Ascending aorta (tissue), 2 donors: ENCODE measurements at regions not wholly inside any gene's neighbourhood (a gene's known extent, or its start where the extent isn't known, plus 50 kb on each side); places are given as distances from the start of the nearest gene placed in this dataset.

ENCODE experiments used
- DNase-seq, 2 donors: peaks; one replicate each; pipeline ENCODE4 v3.0.0-alpha.2; 2019; ENCODE audit warnings: low spot score in 2 of 2
- H3K27ac ChIP-seq, 2 donors: fragments of 200-600 bp; sonication (generic); one replicate each; pipeline ENCODE4 v1.5.1; 2016 to 2017; ENCODE audit warnings: mild to moderate bottlenecking in 1 of 2
- H3K27me3 ChIP-seq: fragments of 200-600 bp; sonication (generic); one replicate; pipeline ENCODE4 v1.5.1; 2017
- H3K36me3 ChIP-seq, 2 donors: fragments of 200-600 bp; sonication (generic); one replicate each; pipeline ENCODE4 v1.5.1; 2016
- H3K4me1 ChIP-seq, 2 donors: fragments of 200-600 bp; sonication (generic); one replicate each; pipeline ENCODE4 v1.5.1; 2016 to 2017; ENCODE audit warnings: mild to moderate bottlenecking in 1 of 2
- H3K4me3 ChIP-seq, 2 donors: fragments of 200-600 bp; sonication (generic); one replicate each; pipeline ENCODE4 v1.5.1; 2016 to 2017; ENCODE audit warnings: mild to moderate bottlenecking in 1 of 2
- H3K9me3 ChIP-seq, 2 donors: fragments of 200-600 bp; sonication (generic); one replicate each; pipeline ENCODE4 v1.5.1; 2016
- CTCF ChIP-seq, 3 experiments: fragments of 200-600 bp in 2 of 3; fragments of 450-650 bp in 1 of 3; sonication (generic) in 2 of 3; IDR thresholded peaks; one replicate each; pipeline ENCODE4 v1.5.1; 2016 to 2019; ENCODE audit warnings: antibody characterized with exemption in 3 of 3, mild to moderate bottlenecking in 1 of 3, moderate library complexity in 1 of 3
- intact Hi-C: fragments of 100-400 bp; cut with DNase I; formaldehyde crosslinking; loops from one replicate; pipeline ENCODE4 v1.15.1; 2023

- Histone ChIP-seq H3K27ac (no peak overlapping the region), H3K4me3 (no peak overlapping the region), H3K27me3 (no peaks in the 10 kb centered on the region), H3K36me3 (no peaks in the 10 kb centered on the region), H3K9me3 (no peaks in the 10 kb centered on the region), H3K4me1 (peaks cover 0 to 3% of the 10 kb centered on the region in 2 donors)
- intact Hi-C loops = no loop called here
- TF ChIP-seq CTCF (IDR thresholded peaks at IDR 0.05) = no peak
- no peak for DNase-seq
Measured at GRCh38 chr4:14614840-14615239, 387.4 kb upstream of the CPEB2 start.

GRCh38 chr4:14615671-14616070 is 386.6 kb upstream of the CPEB2 start:
- Histone ChIP-seq H3K27ac (no peak overlapping the region), H3K9me3 (no peaks in the 10 kb centered on the region), H3K4me1 (peaks cover 0 to 3% of the 10 kb centered on the region in 2 donors), H3K4me3 (no peak overlapping the region), H3K27me3 (no peaks in the 10 kb centered on the region), H3K36me3 (no peaks in the 10 kb centered on the region)
- intact Hi-C loops = no loop called here
- no peak for TF ChIP-seq CTCF (IDR thresholded peaks at IDR 0.05)
- no peak for DNase-seq

GRCh38 chr4:14620567-14621141 is 381.6 kb upstream of the CPEB2 start:
- H3K4me1 ChIP-seq = peaks cover 0 to 3% of the 10 kb centered on the region in 2 donors
- TF ChIP-seq CTCF (IDR thresholded peaks at IDR 0.05) = no peak
- no peaks in the 10 kb centered on the region for H3K36me3 ChIP-seq
- H3K4me3 ChIP-seq = no peak overlapping the region
- DNase-seq = no peak
- H3K9me3 ChIP-seq = no peaks in the 10 kb centered on the region
- H3K27me3 ChIP-seq = no peaks in the 10 kb centered on the region
- intact Hi-C loops = no loop called here
- H3K27ac ChIP-seq = no peak overlapping the region

GRCh38 chr4:14621731-14622463 is 380.4 kb upstream of the CPEB2 start:
- no peaks in the 10 kb centered on the region for H3K9me3 ChIP-seq
- H3K27ac ChIP-seq = no peak overlapping the region
- H3K27me3 ChIP-seq = no peaks in the 10 kb centered on the region
- intact Hi-C loops = no loop called here
- no peak for TF ChIP-seq CTCF (IDR thresholded peaks at IDR 0.05)
- no peaks in the 10 kb centered on the region for H3K36me3 ChIP-seq
- H3K4me3 ChIP-seq = no peak overlapping the region
- peaks cover 0 to 3% of the 10 kb centered on the region in 2 donors for H3K4me1 ChIP-seq
- DNase-seq = no peak

- H3K27ac ChIP-seq = no peak overlapping the region
Measured at GRCh38 chr4:14627038-14627437, 375.2 kb upstream of the CPEB2 start.

More at GRCh38 chr4:14627038-14627437, 375.2 kb upstream of the CPEB2 start:
- no peaks in the 10 kb centered on the region for H3K9me3 ChIP-seq
- TF ChIP-seq CTCF (IDR thresholded peaks at IDR 0.05) = no peak
- intact Hi-C loops = no loop called here
- H3K27me3 ChIP-seq = no peaks in the 10 kb centered on the region
- H3K36me3 ChIP-seq = no peaks in the 10 kb centered on the region
- DNase-seq = no peak
- H3K4me3 ChIP-seq = no peak overlapping the region
- H3K4me1 ChIP-seq = no peaks in the 10 kb centered on the region
